ENCODE measurements at regions not wholly inside any gene's neighbourhood (a gene's known extent, or its start where the extent isn't known, plus 50 kb on each side); places are given as distances from the start of the nearest gene placed in this dataset.

- H3K4me3 ChIP-seq (ENCODE audit: low read length in 3 of 3), result no peak overlapping the region
- no peak overlapping the region for H3K9ac ChIP-seq (ENCODE audit: low read depth in 1 of 3, low read length in 3 of 3)
- H3K27me3 ChIP-seq (ENCODE audit: control insufficient read depth in 3 of 3, insufficient read depth in 3 of 3, low read length in 3 of 3), result no peaks in the 10 kb centered on the region
- H3K27ac ChIP-seq (ENCODE audit: low read depth, low read length), result no peak overlapping the region
- H3K36me3 ChIP-seq (ENCODE audit: control insufficient read depth in 3 of 3, insufficient read depth in 3 of 3, low read length in 3 of 3), result no peaks in the 10 kb centered on the region
- no peaks in the 10 kb centered on the region for H3K4me1 ChIP-seq (ENCODE audit: control insufficient read depth in 3 of 3, insufficient read depth in 3 of 3, low read length in 3 of 3)
- H3K9me3 ChIP-seq (ENCODE audit: control insufficient read depth in 3 of 3, low read length in 3 of 3), result no peaks in the 10 kb centered on the region
Observed at GRCh38 chr2:183579686-183580085, 455.4 kb downstream of the NUP35 start.

- Histone ChIP-seq H3K4me3 (ENCODE audit: low read length in 3 of 3) (no peak overlapping the region), H3K27me3 (ENCODE audit: control insufficient read depth in 3 of 3, insufficient read depth in 3 of 3, low read length in 3 of 3) (no peaks in the 10 kb centered on the region), H3K27ac (ENCODE audit: low read depth, low read length) (no peak overlapping the region), H3K9ac (ENCODE audit: low read depth in 1 of 3, low read length in 3 of 3) (no peak overlapping the region), H3K4me1 (ENCODE audit: control insufficient read depth in 3 of 3, insufficient read depth in 3 of 3, low read length in 3 of 3) (no peaks in the 10 kb centered on the region), H3K9me3 (ENCODE audit: control insufficient read depth in 3 of 3, low read length in 3 of 3) (no peaks in the 10 kb centered on the region), H3K36me3 (ENCODE audit: control insufficient read depth in 3 of 3, insufficient read depth in 3 of 3, low read length in 3 of 3) (no peaks in the 10 kb centered on the region)
Observed at GRCh38 chr2:183592271-183592670, 468.0 kb downstream of the NUP35 start.

- H3K9me3 ChIP-seq (ENCODE audit: control insufficient read depth in 3 of 3, low read length in 3 of 3), result no peaks in the 10 kb centered on the region
- H3K4me1 ChIP-seq (ENCODE audit: control insufficient read depth in 3 of 3, insufficient read depth in 3 of 3, low read length in 3 of 3), result no peaks in the 10 kb centered on the region
- no peak overlapping the region for H3K9ac ChIP-seq (ENCODE audit: low read depth in 1 of 3, low read length in 3 of 3)
- H3K27ac ChIP-seq (ENCODE audit: low read depth, low read length), result no peak overlapping the region
- no peaks in the 10 kb centered on the region for H3K36me3 ChIP-seq (ENCODE audit: control insufficient read depth in 3 of 3, insufficient read depth in 3 of 3, low read length in 3 of 3)
- no peaks in the 10 kb centered on the region for H3K27me3 ChIP-seq (ENCODE audit: control insufficient read depth in 3 of 3, insufficient read depth in 3 of 3, low read length in 3 of 3)
- H3K4me3 ChIP-seq (ENCODE audit: low read length in 3 of 3), result no peak overlapping the region
Observed at GRCh38 chr2:183594150-183594549, 469.9 kb downstream of the NUP35 start.

- H3K9me3 ChIP-seq (ENCODE audit: control insufficient read depth in 3 of 3, low read length in 3 of 3), result no peaks in the 10 kb centered on the region
- H3K4me3 ChIP-seq (ENCODE audit: low read length in 3 of 3), result no peak overlapping the region
Observed at GRCh38 chr2:183597841-183598240, 473.6 kb downstream of the NUP35 start.

GRCh38 chr2:183604065-183604464 is 479.8 kb downstream of the NUP35 start:
- Histone ChIP-seq H3K27me3 (ENCODE audit: control insufficient read depth in 3 of 3, insufficient read depth in 3 of 3, low read length in 3 of 3) (no peaks in the 10 kb centered on the region), H3K4me1 (ENCODE audit: control insufficient read depth in 3 of 3, insufficient read depth in 3 of 3, low read length in 3 of 3) (no peaks in the 10 kb centered on the region), H3K36me3 (ENCODE audit: control insufficient read depth in 3 of 3, insufficient read depth in 3 of 3, low read length in 3 of 3) (no peaks in the 10 kb centered on the region), H3K4me3 (ENCODE audit: low read length in 3 of 3) (no peak overlapping the region), H3K9me3 (ENCODE audit: control insufficient read depth in 3 of 3, low read length in 3 of 3) (no peaks in the 10 kb centered on the region), H3K27ac (ENCODE audit: low read depth, low read length) (no peak overlapping the region), H3K9ac (ENCODE audit: low read depth in 1 of 3, low read length in 3 of 3) (no peak overlapping the region)

More at GRCh38 chr2:183597841-183598240, 473.6 kb downstream of the NUP35 start:
- no peaks in the 10 kb centered on the region for H3K36me3 ChIP-seq (ENCODE audit: control insufficient read depth in 3 of 3, insufficient read depth in 3 of 3, low read length in 3 of 3)
- no peaks in the 10 kb centered on the region for H3K4me1 ChIP-seq (ENCODE audit: control insufficient read depth in 3 of 3, insufficient read depth in 3 of 3, low read length in 3 of 3)
- no peak overlapping the region for H3K27ac ChIP-seq (ENCODE audit: low read depth, low read length)
- H3K9ac ChIP-seq (ENCODE audit: low read depth in 1 of 3, low read length in 3 of 3), result no peak overlapping the region
- no peaks in the 10 kb centered on the region for H3K27me3 ChIP-seq (ENCODE audit: control insufficient read depth in 3 of 3, insufficient read depth in 3 of 3, low read length in 3 of 3)

- H3K27ac ChIP-seq (ENCODE audit: low read depth, low read length), result no peak overlapping the region
- no peak overlapping the region for H3K4me3 ChIP-seq (ENCODE audit: low read length in 3 of 3)
- H3K9ac ChIP-seq (ENCODE audit: low read depth in 1 of 3, low read length in 3 of 3), result no peak overlapping the region
- no peaks in the 10 kb centered on the region for H3K27me3 ChIP-seq (ENCODE audit: control insufficient read depth in 3 of 3, insufficient read depth in 3 of 3, low read length in 3 of 3)
- H3K9me3 ChIP-seq (ENCODE audit: control insufficient read depth in 3 of 3, low read length in 3 of 3), result no peaks in the 10 kb centered on the region
- H3K36me3 ChIP-seq (ENCODE audit: control insufficient read depth in 3 of 3, insufficient read depth in 3 of 3, low read length in 3 of 3), result no peaks in the 10 kb centered on the region
- H3K4me1 ChIP-seq (ENCODE audit: control insufficient read depth in 3 of 3, insufficient read depth in 3 of 3, low read length in 3 of 3), result no peaks in the 10 kb centered on the region
Observed at GRCh38 chr2:183605440-183605839, 481.2 kb downstream of the NUP35 start.

GRCh38 chr2:183606022-183606717 is 481.9 kb downstream of the NUP35 start:
- Histone ChIP-seq H3K27ac (ENCODE audit: low read depth, low read length) (no peak overlapping the region), H3K4me1 (ENCODE audit: control insufficient read depth in 3 of 3, insufficient read depth in 3 of 3, low read length in 3 of 3) (no peaks in the 10 kb centered on the region), H3K9me3 (ENCODE audit: control insufficient read depth in 3 of 3, low read length in 3 of 3) (no peaks in the 10 kb centered on the region), H3K9ac (ENCODE audit: low read depth in 1 of 3, low read length in 3 of 3) (no peak overlapping the region), H3K27me3 (ENCODE audit: control insufficient read depth in 3 of 3, insufficient read depth in 3 of 3, low read length in 3 of 3) (no peaks in the 10 kb centered on the region), H3K4me3 (ENCODE audit: low read length in 3 of 3) (no peak overlapping the region), H3K36me3 (ENCODE audit: control insufficient read depth in 3 of 3, insufficient read depth in 3 of 3, low read length in 3 of 3) (no peaks in the 10 kb centered on the region)

GRCh38 chr2:183606718-183607085 is 482.5 kb downstream of the NUP35 start:
- Histone ChIP-seq H3K27ac (ENCODE audit: low read depth, low read length) (no peak overlapping the region), H3K27me3 (ENCODE audit: control insufficient read depth in 3 of 3, insufficient read depth in 3 of 3, low read length in 3 of 3) (no peaks in the 10 kb centered on the region), H3K36me3 (ENCODE audit: control insufficient read depth in 3 of 3, insufficient read depth in 3 of 3, low read length in 3 of 3) (no peaks in the 10 kb centered on the region), H3K9me3 (ENCODE audit: control insufficient read depth in 3 of 3, low read length in 3 of 3) (no peaks in the 10 kb centered on the region), H3K9ac (ENCODE audit: low read depth in 1 of 3, low read length in 3 of 3) (no peak overlapping the region), H3K4me1 (ENCODE audit: control insufficient read depth in 3 of 3, insufficient read depth in 3 of 3, low read length in 3 of 3) (no peaks in the 10 kb centered on the region), H3K4me3 (ENCODE audit: low read length in 3 of 3) (no peak overlapping the region)

- Histone ChIP-seq H3K36me3 (ENCODE audit: control insufficient read depth in 3 of 3, insufficient read depth in 3 of 3, low read length in 3 of 3) (no peaks in the 10 kb centered on the region), H3K9ac (ENCODE audit: low read depth in 1 of 3, low read length in 3 of 3) (no peak overlapping the region)
Observed at GRCh38 chr2:183607995-183608394, 483.8 kb downstream of the NUP35 start.

GRCh38 chr2:183608747-183609146 is 484.5 kb downstream of the NUP35 start:
- Histone ChIP-seq H3K4me1 (ENCODE audit: control insufficient read depth in 3 of 3, insufficient read depth in 3 of 3, low read length in 3 of 3) (peaks cover 0 to 3% (median 0%) of the 10 kb centered on the region in 3 donors), H3K36me3 (ENCODE audit: control insufficient read depth in 3 of 3, insufficient read depth in 3 of 3, low read length in 3 of 3) (no peaks in the 10 kb centered on the region), H3K9ac (ENCODE audit: low read depth in 1 of 3, low read length in 3 of 3) (no peak overlapping the region), H3K4me3 (ENCODE audit: low read length in 3 of 3) (no peak overlapping the region), H3K27ac (ENCODE audit: low read depth, low read length) (no peak overlapping the region), H3K27me3 (ENCODE audit: control insufficient read depth in 3 of 3, insufficient read depth in 3 of 3, low read length in 3 of 3) (no peaks in the 10 kb centered on the region), H3K9me3 (ENCODE audit: control insufficient read depth in 3 of 3, low read length in 3 of 3) (no peaks in the 10 kb centered on the region)

More at GRCh38 chr2:183607995-183608394, 483.8 kb downstream of the NUP35 start:
- Histone ChIP-seq H3K4me3 (ENCODE audit: low read length in 3 of 3) (no peak overlapping the region), H3K9me3 (ENCODE audit: control insufficient read depth in 3 of 3, low read length in 3 of 3) (no peaks in the 10 kb centered on the region), H3K27ac (ENCODE audit: low read depth, low read length) (no peak overlapping the region), H3K4me1 (ENCODE audit: control insufficient read depth in 3 of 3, insufficient read depth in 3 of 3, low read length in 3 of 3) (no peaks in the 10 kb centered on the region), H3K27me3 (ENCODE audit: control insufficient read depth in 3 of 3, insufficient read depth in 3 of 3, low read length in 3 of 3) (no peaks in the 10 kb centered on the region)
